SHP77 (cell line): ENCODE measurements at regions not wholly inside any gene's neighbourhood (a gene's known extent, or its start where the extent isn't known, plus 50 kb on each side); places are given as distances from the start of the nearest gene placed in this dataset.

Experiments
- DNase-seq, 2 experiments: peaks; one replicate each; lab custom pipeline; 2025; lab: John Stamatoyannopoulos, UW

- no peak for DNase-seq
Measured at GRCh38 chr11:15379483-15379882, 264.8 kb downstream of the INSC start.

GRCh38 chr11:15390857-15391256 lies 276.1 kb downstream of the INSC start:
- no peak for DNase-seq

GRCh38 chr11:15396778-15397177 lies 282.1 kb downstream of the INSC start:
- no peak for DNase-seq

- DNase-seq: no peak
Measured at GRCh38 chr11:15406851-15407351, 292.2 kb downstream of the INSC start.

- peak; percentile 3 to 11 for DNase-seq
Measured at GRCh38 chr11:15412054-15412453, 297.3 kb downstream of the INSC start.

GRCh38 chr11:15418921-15419320 lies 304.2 kb downstream of the INSC start:
- DNase-seq: no peak

GRCh38 chr11:15419696-15420095 lies 305.0 kb downstream of the INSC start:
- no peak for DNase-seq

- no peak for DNase-seq
Measured at GRCh38 chr11:15430381-15430780, 315.7 kb downstream of the INSC start.

GRCh38 chr11:15434529-15434928 lies 319.8 kb downstream of the INSC start:
- DNase-seq: no peak

- no peak for DNase-seq
Measured at GRCh38 chr11:15446315-15446714, 331.6 kb downstream of the INSC start.

- DNase-seq: no peak
Measured at GRCh38 chr11:15446929-15447328, 332.2 kb downstream of the INSC start.

GRCh38 chr11:15451713-15452112 lies 337.0 kb downstream of the INSC start:
- no peak for DNase-seq

- no peak for DNase-seq
Measured at GRCh38 chr11:15453211-15453765, 338.6 kb downstream of the INSC start.

GRCh38 chr11:15468466-15468865 lies 353.7 kb downstream of the INSC start:
- no peak for DNase-seq

GRCh38 chr11:15471048-15471894 lies 356.5 kb downstream of the INSC start:
- no peak for DNase-seq

GRCh38 chr11:15471895-15472799 lies 357.4 kb downstream of the INSC start:
- DNase-seq: no peak

- no peak for DNase-seq
Measured at GRCh38 chr11:15473954-15474837, 359.5 kb downstream of the INSC start.

- DNase-seq: no peak
Measured at GRCh38 chr11:15476371-15476917, 361.7 kb downstream of the INSC start.

- no peak for DNase-seq
Measured at GRCh38 chr11:15481871-15482270, 367.1 kb downstream of the INSC start.

- no peak for DNase-seq
Measured at GRCh38 chr11:15483205-15483604, 368.5 kb downstream of the INSC start.

GRCh38 chr11:15484398-15484797 lies 369.7 kb downstream of the INSC start:
- DNase-seq: no peak
